T-helper 2 cell treated with Interferon-gamma antibody and Interleukin-4, amounts not matched to agents 100 ng/mL and 5 ng/mL, for 36 hours (primary cell): ENCODE measurements at regions not wholly inside any gene's neighbourhood (a gene's known extent, or its start where the extent isn't known, plus 50 kb on each side); places are given as distances from the start of the nearest gene placed in this dataset.
"Not testable (repeated sequence)": the region's sequence is repeated elsewhere in the genome, so short reads cannot be mapped to it uniquely, and the experiment has no call there.

Source experiments
- intact Hi-C: fragments of 100-400 bp; cut with micrococcal nuclease; formaldehyde crosslinking; loops from one replicate; pipeline ENCODE4 v1.15.1; 2023

DNA sequence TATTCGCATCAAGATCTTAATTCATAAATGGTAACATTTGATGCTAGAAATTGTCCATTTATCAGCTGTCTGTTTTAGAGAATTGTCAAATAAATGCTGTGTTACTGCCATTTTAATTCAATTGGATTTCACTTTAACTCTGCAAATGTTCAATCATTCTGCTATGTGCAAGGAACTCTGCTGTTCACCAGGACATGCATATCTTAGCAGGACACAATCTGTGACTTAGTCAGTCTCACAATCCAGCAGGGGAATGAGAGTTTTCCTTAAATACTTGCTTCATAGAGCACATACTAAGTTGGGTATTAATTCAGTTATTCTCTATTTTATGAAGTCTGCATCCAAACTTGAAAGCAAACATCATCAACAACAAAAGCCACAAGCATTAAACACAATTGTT, 488.7 kb upstream of the MEF2C start:
- intact Hi-C loops = no loop called here

DNA sequence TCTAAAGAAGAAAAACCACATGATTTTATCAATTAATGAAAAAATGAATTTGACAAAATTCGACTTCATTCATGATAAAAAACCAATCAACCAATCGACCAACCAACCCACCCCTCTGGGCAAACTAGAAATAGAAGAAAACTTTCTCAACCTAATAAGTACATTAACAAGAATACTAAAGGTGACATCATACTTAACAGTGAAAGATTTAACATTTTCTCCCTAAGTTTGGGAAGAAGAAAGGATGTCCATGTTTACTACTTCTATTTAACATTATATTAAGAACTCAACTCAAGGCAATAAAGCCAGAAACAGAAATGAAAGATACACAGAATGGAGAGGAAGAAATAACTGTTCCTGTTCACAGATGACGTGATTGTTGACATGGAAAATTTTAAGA, 476.1 kb upstream of the MEF2C start:
- intact Hi-C loops = no loop called here

DNA sequence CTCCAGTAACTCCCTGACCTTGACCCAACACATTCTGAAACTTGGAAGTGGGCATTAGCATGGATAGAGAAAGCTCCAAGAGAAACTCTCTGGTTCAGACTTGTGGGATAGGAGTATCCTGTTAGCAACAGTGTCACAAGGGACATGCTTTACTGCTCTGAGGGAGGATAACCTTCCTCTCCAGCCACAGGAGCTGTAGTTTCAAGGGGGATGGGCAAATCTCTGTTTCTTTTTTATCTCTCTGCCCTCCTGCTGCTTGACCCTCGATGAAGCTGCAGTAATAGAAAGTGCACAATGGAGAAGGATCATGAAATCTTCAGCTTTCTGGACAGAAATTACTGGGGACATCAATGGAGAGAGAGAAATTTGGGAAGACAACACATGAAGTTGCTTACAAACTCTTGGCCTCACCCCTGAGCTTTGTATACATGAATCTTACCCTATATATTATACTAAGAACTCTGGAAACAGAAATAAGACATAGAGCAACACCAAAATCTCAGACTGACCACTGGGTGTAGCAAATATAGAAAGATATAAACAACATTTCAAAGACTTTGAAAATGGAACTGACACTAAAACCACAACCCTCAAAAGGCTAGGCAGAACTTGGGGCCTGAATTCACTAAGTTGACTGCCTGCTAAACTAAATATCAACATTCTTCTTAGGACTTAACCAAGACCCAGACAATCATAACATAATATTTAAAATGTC, 471.0 kb upstream of the MEF2C start:
- intact Hi-C loops = no loop called here

DNA sequence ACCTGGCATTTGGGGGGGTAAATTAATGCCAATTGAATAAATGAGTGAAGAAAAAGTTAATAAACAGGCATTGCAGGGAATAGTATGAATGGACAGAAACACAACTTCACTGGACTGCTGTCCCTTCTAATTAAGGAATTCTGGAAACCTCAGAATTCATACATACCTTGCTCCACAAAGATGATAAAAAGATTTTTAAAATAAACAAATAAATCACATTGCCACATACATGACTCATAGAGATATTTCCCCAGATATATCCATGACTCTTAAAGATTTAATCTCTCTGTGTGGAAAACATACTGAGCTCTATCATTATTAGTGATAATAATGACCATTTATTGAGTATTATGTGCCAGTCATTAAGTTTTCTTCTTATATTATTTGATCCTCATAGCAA, 469.0 kb upstream of the MEF2C start:
- intact Hi-C loops = no loop called here

DNA sequence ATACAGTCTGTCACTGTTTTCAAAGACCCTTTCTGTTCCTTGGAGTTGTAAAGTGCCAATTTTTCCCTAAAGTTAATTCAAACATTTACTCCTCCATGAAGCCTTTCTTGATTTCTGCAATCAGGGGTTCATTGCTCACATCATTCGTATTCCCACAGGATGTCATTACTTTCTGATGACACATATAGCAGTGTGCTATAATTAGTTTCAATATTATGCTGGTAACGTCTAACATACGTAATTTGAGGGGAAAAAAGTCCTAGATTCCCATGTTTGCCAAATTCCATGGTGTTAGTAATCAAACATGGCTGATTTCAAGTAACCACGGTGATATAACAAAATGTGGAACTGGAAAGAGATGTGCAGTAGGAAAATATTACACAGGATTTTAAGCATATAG, 468.2 kb upstream of the MEF2C start:
- intact Hi-C loops = no loop called here

DNA sequence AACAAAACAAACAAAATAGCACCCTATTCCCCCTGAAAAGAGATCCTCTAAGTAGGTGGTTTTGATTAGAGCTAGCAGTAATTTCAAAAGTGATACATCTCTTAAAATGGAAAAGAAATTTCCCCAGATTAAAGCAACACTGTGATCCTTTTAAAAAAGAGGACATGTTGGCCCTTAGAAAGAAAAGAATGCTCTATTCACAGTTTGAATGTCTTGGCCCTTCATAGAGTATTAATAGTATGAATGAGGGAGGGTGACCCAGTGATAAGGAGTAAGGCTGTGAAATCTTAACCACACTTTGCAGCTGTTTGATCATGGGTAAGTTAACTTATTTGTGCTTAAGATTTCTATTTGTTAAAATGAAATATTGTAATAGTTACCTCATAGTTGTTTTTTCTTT, 467.7 kb upstream of the MEF2C start:
- intact Hi-C loops = no loop called here

DNA sequence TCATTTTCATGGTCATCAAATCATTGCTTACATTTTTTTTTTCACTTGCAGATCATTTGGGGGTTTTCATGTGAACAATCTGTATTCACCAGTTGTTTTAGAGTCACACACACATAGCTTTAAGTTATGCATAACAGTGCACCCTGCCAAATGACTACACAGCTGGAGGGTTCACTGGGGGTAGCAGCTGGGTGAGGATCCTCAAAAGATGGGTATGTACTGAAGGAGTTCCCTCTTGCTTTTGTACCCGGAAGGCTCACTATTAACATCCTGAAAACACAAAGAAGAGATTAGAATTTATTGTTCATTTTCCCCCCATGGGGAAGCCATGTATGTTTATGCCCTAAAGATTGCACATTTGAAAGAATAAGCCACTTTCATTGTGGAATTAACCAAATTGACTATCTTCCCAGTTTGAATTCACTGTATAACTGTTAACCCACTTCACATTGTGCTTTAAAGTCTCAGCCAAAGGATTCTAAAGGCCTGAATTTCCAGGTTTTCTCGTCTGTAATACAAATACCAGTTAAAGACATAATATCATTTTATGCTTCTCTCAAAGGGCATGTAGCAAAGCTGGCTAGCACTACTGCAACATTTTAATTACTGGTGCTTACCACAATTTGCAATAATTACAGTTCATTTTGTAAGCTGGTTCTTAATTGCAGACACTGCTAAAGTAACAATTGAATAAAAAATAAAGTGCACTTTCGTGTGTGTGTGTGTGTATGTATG, 466.4 kb upstream of the MEF2C start:
- intact Hi-C loops = no loop called here

DNA sequence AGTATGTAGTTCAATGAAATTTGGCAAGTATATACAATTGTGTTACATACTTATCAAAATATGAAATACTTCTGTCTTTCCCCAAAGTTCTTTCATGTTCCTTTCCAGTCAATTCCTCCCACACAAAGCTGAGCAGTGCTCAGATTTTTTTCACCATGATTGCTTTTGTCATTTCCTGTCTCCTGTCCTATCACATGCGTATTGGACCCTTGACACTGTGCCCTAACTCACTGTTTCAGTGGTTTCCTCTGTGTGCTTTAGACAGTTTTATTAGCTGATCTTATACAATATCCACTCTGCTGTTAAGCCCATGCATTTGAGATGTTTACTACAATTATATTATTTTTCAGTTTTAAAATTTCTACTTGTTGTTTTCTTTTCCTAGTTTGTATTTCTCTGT, 463.6 kb upstream of the MEF2C start:
- intact Hi-C loops = no loop called here

DNA sequence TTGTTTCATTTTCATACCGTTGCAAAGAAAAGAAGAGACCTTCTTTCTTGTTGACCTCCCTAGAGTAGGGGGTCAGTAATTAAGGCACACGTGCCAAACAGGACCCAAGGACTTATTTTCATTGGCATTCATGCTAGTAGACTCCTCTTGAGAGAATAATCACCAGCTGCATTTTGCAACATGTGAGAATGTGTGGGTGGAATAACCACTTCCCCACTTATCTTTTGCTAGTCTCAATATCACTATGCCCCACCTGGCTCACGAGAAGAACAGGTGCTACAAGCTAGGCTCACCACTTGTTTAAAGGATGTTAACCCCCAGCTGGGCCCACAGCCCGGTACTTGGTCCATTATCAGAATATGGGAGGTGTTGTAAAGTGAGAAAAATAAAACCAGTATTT, 460.7 kb upstream of the MEF2C start:
- intact Hi-C loops = no loop called here

DNA sequence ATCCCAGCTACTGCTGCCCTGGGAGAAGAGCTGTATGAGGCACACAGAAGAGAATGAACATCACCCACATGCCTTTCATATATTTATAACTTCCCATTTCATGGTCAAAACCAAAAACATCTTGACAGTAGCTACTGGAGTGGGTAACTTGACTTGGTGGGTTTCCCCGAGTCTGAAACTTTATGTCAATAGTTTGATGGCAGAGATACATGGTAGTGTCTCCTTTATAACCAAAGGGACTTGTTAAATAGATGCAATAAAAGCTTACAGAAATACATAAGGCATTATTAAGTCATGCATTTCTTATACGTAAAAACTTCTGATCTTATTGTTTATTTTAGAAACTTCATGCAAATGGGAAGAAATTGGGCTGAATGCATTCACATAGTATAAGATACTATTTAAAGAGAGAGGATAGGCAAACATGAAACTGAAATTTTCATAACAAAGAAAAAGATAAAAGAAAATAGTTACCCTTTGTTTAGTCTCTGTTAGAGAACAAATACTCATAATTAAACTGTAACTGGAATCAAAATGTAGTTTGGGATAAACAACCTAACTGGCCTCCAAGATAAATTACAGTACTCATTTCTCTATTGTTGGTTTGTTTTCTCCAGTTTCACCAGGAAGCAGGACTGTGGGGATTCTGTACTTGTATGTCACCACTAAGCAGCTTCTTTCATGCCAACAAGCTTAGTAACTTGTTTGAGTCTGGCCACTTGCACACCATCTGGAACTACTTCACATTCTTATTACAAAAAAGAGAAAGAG, 459.3 kb upstream of the MEF2C start:
- intact Hi-C loops = no loop called here

DNA sequence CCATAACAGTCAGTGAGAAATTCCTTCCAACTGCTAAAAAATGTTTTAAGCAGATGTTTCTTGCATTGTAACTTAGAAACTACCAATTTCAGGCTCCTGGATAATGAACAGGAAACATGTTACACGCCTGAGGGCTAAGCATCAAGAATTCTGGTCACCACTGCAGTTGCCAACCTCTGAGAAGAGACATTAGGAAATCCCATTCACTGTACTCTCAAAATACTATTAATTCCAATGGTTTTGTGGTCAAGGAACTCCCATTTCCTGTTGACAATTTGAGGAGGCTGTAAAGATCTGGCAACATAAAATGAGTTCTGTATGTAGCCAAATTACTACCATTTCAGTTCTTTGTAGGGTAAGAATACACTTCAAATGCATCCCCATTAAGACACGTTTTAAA, 456.0 kb upstream of the MEF2C start:
- intact Hi-C loops = no loop called here

DNA sequence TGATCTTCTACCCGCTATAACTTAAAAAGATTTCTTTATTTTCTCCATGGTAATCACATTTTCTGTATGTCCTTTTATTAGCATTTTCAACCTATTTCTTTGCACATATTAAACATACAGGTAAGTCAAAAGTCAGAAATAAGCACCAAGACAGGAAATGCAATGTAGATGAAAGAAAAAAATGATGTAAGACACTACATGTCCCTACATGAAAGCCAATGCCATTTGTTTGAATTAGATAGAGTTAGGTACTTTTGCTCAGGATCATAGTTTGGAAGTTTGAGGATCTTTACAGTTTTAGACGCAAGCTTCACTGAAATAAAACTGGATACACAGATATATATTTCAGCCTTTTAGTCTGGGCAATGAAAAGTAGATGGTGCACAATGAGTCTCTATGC, 453.1 kb upstream of the MEF2C start:
- intact Hi-C loops = no loop called here

DNA sequence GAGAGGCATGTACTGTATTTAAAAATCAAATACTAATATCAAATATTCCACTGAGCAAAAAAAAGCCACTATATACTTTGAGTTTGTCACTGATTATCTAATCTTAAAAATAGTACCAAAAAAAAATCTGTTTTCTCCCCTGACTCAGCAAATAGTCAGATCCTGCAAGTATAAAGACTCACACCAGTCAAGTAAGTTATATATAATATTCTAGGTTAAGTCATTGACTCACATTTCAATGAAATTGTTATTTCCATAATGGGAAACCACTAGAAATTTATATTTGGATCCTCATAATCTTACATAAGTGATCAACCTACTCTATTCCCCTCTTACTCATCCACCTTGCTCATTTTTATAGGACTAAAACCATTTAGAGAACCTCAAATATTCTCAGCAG, 447.2 kb upstream of the MEF2C start:
- intact Hi-C loops = no loop called here

DNA sequence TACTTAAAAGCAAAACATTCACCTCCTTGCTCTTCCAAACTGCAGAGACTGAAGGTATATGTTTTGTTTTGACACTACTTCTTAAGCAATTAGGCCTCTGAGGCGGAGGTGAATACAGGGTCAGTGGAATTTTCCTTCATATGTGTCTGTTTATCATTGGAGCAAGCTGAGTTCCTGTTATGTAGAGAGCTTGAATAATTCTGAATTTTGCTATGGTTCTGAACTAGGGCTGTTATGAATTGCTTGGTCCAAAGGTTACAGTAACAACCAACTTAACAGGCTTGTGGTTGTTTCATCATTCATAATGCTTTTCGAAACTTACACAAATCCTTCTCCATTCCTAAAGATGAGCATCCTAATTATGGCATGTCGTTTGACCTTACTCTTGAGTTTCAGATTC, 444.6 kb upstream of the MEF2C start:
- intact Hi-C loops = no loop called here

DNA sequence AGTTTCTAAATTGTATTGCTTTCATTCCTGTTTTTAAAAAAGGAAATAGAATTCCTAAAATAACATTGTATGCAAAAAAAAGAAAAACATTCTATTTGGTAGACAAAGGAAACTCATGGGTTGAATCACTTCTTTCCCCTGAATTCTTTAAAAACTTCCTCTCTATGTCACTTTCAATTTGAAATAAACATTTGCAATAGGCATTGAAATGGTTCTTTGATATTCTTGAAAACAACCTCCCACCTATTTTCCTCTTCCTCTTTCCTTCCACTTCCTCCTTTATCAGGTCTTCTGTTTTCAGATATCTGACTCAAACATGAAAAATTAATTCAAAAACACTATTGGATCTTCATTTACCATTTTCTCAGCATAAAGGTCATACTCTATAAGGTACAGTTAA, 442.0 kb upstream of the MEF2C start:
- intact Hi-C loops = no loop called here

DNA sequence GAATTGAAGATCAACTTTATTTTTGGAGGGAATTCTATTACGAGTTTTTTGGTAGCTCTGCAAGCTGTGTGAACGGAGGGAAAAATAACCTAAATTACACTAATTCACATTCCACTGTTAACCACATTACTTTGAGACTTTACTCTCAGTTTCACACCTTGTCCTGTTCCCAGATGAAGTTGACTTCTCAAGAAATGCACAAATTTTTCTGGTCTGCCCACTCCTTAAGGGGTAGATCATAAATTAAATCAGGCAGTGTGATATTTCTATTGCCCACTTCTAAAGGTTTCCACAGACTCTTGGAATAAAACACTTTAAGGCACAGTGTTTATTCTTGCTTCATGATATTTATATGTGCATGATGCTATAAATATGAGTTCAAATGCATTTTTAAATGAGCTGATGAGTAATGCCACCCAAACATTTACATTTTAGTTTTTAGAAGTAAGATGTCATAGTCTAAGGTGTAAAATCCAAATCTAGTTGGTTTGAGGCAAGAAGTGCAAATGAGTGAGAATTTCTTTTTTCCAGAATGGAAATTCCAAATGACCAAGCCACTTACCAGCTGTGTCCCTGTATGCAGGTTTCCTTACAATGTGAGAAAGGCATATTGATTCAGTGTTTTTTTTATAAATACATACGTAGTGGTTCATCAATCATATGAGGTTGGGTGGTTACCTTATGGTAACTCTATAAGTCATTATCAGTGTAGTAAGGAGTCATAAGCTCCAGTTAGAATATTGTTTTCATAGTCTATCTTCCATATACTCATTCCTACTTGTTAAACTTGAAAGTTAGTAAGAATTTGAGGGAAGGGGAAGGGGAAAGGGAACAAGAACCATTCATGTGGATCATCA, 437.7 kb upstream of the MEF2C start:
- intact Hi-C loops = no loop called here

DNA sequence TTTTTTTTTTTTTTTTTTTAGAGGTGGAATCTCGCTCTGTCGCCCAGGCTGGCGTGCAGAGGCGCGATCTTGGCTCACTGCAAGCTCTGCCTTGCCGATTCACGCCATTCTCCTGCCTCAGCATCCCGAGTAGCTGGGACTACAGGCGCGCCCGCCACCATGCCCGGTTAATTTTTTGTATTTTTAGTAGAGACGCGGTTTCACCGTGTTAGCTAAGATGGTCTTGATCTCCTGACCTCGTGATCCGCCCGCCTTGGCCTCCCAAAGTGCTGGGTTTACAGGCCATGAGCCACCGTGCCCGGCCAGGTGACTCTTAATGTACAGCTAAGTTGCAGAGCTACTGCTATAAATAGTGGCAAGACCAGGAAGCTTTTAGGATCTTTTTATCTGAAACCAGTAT, 434.9 kb upstream of the MEF2C start:
- intact Hi-C loops = not testable (repeated sequence)

DNA sequence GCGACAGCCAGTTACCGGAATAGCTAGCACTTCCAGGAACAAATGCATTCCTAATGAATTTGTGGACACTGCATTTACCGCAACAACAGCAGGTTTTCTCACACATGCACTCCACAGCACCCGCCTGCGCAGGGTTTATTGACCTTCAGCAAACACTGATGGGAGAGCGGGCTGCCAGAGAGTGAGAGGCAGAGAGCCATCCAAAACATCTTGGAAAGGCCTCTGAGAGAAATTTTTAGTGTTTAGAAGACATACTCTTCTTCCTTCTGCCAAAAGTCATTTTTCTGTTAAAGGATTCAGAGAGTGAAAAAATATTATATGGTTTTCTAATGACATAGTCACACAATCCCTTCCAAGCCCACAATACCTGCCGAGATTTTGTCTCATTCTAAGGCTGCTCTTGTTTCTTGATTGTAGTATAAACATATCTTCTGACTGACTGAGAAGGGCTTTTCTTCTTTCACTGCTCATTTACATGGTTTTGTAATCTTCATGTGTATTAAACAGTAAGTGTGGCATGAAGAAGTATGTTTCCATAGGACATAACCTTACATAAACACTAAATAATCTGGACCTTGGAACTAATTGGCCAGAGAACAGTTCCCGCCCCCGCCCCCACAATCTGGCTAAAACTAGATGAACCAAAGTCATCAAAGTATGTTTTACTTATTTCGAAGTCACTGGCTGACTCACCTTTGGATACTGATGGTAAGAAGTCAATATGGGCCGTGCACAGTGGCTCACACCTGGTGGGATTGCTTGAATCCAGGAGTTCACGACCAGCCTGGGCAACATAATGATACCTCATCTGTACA, 432.5 kb upstream of the MEF2C start:
- intact Hi-C loops = no loop called here

DNA sequence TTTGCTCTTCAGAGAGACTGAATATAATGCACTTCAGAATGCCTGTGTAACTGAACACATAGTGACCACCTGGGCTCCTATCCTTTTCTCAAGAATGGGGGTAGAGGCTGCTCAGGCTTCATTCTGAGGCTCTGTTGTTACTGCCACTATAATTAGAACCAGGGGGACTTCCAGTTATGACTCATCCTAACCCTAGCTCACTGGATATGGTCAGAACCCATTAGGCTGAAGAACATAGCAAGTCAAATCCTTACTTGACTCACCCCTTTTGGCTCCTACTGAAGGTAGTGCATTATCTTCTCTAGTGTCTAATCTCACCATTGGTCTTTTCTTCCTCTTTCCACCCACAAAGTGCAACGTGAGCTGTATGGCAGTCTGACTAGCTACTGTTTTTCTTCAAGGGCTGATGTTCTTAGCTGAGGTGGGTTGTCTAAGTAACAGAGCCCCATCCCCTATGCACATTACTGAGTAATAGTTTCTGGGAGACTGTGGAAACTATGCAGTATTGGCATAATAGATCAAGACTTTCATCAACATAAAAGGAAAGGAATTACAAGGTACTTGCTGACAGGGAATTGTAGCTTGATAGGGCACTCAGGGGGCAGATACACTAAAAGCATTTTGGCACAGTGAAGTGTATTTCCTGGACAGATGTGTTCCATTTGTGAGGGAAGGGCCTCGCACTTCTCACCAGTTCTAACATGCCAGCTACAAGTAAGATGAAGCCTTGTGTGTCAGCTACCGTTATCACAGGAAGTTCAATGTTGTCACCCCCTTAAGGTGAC, 431.0 kb upstream of the MEF2C start:
- intact Hi-C loops = no loop called here

DNA sequence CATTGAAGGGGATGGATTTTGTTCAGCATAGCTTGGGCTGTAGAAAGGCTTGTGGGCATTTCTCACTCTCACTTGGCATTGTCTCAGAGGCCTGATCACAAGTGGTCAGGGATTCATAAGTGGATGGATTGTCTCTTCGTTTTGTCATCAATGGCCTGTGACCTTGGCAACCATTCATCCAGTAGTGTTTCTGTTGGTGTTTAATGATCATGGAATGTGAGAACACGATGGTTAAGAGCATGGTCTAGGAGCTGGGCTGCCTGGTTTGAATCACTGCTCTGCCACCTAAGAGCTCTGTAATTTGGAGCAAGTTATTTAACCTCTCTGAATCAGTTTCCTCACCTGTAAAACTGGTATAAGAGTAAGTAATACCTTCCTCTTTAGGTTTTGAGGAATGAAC, 430.1 kb upstream of the MEF2C start:
- intact Hi-C loops = no loop called here
